SK-N-SH treated with all-trans-retinoic acid at 6 μM for 48 hours (cell line): ENCODE measurements at regions not wholly inside any gene's neighbourhood (a gene's known extent, or its start where the extent isn't known, plus 50 kb on each side); places are given as distances from the start of the nearest gene placed in this dataset.

Source experiments
- ATAC-seq: fragments of 200-7000 bp; cut with Tn5 transposase; 3 replicates; pipeline ENCODE4 v1.9.1; 2020; ENCODE audit warnings: mild to moderate bottlenecking, moderate library complexity
- ARNTL ChIP-seq: fragments of 450-650 bp; formaldehyde crosslinking; IDR thresholded peaks from 2 replicates; pipeline ENCODE4 v1.5.0; 2020; ENCODE audit warnings: low read depth, mild to moderate bottlenecking, moderate library complexity, borderline replicate concordance
- CSDC2 ChIP-seq: fragments of 250-450 bp; sonication (Bioruptor Pico); IDR thresholded peaks from 2 replicates; pipeline ENCODE4 v1.5.0; 2020; ENCODE audit warnings: mild to moderate bottlenecking, moderate library complexity
- CSRNP3 ChIP-seq: fragments of 250-450 bp; sonication (Bioruptor Pico); IDR thresholded peaks from 2 replicates; pipeline ENCODE4 v1.5.1; 2021; ENCODE audit warnings: mild to moderate bottlenecking, moderate library complexity
- ESRRG ChIP-seq: fragments of 250-450 bp; sonication (Bioruptor Pico); IDR thresholded peaks from 2 replicates; pipeline ENCODE4 v1.6.1; 2021; ENCODE audit warnings: mild to moderate bottlenecking
- GLIS3 ChIP-seq: fragments of 250-450 bp; sonication (Bioruptor Pico); IDR thresholded peaks from 2 replicates; pipeline ENCODE4 v1.5.0; 2020; ENCODE audit warnings: mild to moderate bottlenecking, moderate library complexity
- ISL1 ChIP-seq: fragments of 250-450 bp; sonication (Bioruptor Pico); IDR thresholded peaks from 2 replicates; pipeline ENCODE4 v2.1.2; 2022; ENCODE audit warnings: mild to moderate bottlenecking, moderate library complexity
- OSR1 ChIP-seq: fragments of 250-450 bp; sonication (Bioruptor Pico); IDR thresholded peaks from 2 replicates; pipeline ENCODE4 v1.8.0; 2022; ENCODE audit warnings: moderate library complexity, mild to moderate bottlenecking, inconsistent platforms
- PATZ1 ChIP-seq: fragments of 250-450 bp; sonication (Bioruptor Pico); IDR thresholded peaks from 2 replicates; pipeline ENCODE4 v1.8.0; 2020; ENCODE audit warnings: mild to moderate bottlenecking, moderate library complexity, borderline replicate concordance
- PPARA ChIP-seq: fragments of 250-450 bp; sonication (Bioruptor Pico); IDR thresholded peaks from 2 replicates; pipeline ENCODE4 v1.5.0; 2020; ENCODE audit warnings: mild to moderate bottlenecking, borderline replicate concordance
- RARB ChIP-seq: fragments of 250-450 bp; sonication (Bioruptor Pico); IDR thresholded peaks from 2 replicates; pipeline ENCODE4 v1.8.0; 2021; ENCODE audit warnings: mild to moderate bottlenecking, moderate library complexity
- SNAI2 ChIP-seq: fragments of 250-450 bp; sonication (Bioruptor Pico); IDR thresholded peaks from 2 replicates; pipeline ENCODE4 v1.5.0; 2020; ENCODE audit warnings: mild to moderate bottlenecking, moderate library complexity
- TCF4 ChIP-seq: fragments of 250-450 bp; sonication (Bioruptor Pico); IDR thresholded peaks from 2 replicates; pipeline ENCODE4 v1.8.0; 2021; ENCODE audit warnings: mild to moderate bottlenecking, moderate library complexity, borderline replicate concordance
- ZC3H10 ChIP-seq: fragments of 250-450 bp; sonication (Bioruptor Pico); IDR thresholded peaks from 2 replicates; pipeline ENCODE4 v1.5.1; 2021; ENCODE audit warnings: mild to moderate bottlenecking, moderate library complexity
- ZFP3 ChIP-seq: fragments of 250-450 bp; sonication (Bioruptor Pico); IDR thresholded peaks from 2 replicates; pipeline ENCODE4 v1.5.0; 2020; ENCODE audit warnings: mild to moderate bottlenecking, moderate library complexity
- ZNF565 ChIP-seq: fragments of 450-650 bp; formaldehyde crosslinking; conservative IDR thresholded peaks from 2 replicates; pipeline ENCODE4 v1.5.0; 2020; ENCODE audit warnings: low read depth, mild to moderate bottlenecking, moderate library complexity
- ZNF8 ChIP-seq: fragments of 450-650 bp; formaldehyde crosslinking; IDR thresholded peaks from 2 replicates; pipeline ENCODE4 v1.5.0; 2020; ENCODE audit warnings: mild to moderate bottlenecking, moderate library complexity
- TF ChIP-seq, protein P1 (sequence below): fragments of 250-450 bp; sonication (Bioruptor Pico); IDR thresholded peaks from 2 replicates; pipeline ENCODE4 v1.8.0; 2021; ENCODE audit warnings: low read depth, mild to moderate bottlenecking, moderate library complexity, borderline replicate concordance
- TF ChIP-seq, protein P2 (sequence below): fragments of 250-450 bp; sonication (Bioruptor Pico); IDR thresholded peaks from 2 replicates; pipeline ENCODE4 v1.5.1; 2020; ENCODE audit warnings: low read depth, mild to moderate bottlenecking, moderate library complexity

DNA sequence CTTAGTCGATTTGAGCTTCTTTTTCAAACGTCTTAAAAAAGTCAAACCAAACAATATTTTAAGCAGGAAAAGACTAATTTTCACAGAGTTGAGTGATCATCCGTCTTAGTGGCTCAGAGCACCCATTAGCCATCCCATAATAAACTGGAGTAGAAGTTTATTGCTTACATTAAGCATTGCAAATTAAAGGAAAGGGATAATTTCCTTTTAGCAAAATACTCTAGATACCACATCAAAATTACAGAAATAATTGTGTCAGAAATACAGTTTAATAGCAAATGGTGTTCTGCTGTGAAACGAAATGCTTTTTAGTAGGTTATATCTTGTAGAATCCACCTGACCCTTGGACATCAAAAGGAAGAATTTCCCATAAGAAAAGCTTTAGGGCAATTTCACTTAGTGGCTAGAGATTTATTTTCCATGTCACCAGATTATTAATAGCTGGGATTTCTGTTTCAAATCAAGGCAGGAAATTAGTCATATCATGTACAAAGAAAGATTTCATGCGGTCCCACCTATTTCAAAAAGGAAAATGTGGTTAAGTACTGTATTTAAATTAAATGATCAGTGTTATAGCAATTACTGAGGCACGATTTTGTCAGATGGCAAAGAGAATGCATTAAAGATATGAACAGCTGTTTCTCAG lies 96.2 kb downstream of the NPTX2 start (continued):
- TF ChIP-seq, protein P1, sequence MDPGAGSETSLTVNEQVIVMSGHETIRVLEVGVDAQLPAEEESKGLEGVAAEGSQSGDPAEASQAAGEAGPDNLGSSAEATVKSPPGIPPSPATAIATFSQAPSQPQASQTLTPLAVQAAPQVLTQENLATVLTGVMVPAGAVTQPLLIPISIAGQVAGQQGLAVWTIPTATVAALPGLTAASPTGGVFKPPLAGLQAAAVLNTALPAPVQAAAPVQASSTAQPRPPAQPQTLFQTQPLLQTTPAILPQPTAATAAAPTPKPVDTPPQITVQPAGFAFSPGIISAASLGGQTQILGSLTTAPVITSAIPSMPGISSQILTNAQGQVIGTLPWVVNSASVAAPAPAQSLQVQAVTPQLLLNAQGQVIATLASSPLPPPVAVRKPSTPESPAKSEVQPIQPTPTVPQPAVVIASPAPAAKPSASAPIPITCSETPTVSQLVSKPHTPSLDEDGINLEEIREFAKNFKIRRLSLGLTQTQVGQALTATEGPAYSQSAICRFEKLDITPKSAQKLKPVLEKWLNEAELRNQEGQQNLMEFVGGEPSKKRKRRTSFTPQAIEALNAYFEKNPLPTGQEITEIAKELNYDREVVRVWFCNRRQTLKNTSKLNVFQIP (CRISPR knock-in tag) = no peak
- no peak for TF ChIP-seq ESRRG
- no peak for TF ChIP-seq TCF4
- no peak for TF ChIP-seq ZC3H10 (CRISPR knock-in tag)
- no peak for TF ChIP-seq GLIS3 (CRISPR knock-in tag)
- TF ChIP-seq ISL1 = no peak
- no peak for TF ChIP-seq ARNTL (CRISPR knock-in tag)
- no peak for TF ChIP-seq ZNF565 (CRISPR knock-in tag)
- no peak for TF ChIP-seq CSDC2
- TF ChIP-seq PPARA (CRISPR knock-in tag) = no peak
- TF ChIP-seq PATZ1 (CRISPR knock-in tag) = no peak
- TF ChIP-seq, all 23 proteins: peak for 0

GRCh38 chr7:98719396-98719795 lies 102.3 kb downstream of the NPTX2 start:
- TF ChIP-seq ZNF565 (CRISPR knock-in tag) (no peak), ESRRG (no peak), ZFP3 (CRISPR knock-in tag) (no peak), SNAI2 (CRISPR knock-in tag) (no peak), PPARA (CRISPR knock-in tag) (no peak), PATZ1 (CRISPR knock-in tag) (no peak), ZNF8 (CRISPR knock-in tag) (no peak), ARNTL (CRISPR knock-in tag) (no peak)
- TF ChIP-seq, protein P1 (CRISPR knock-in tag) = no peak
- ATAC-seq = no peak

GRCh38 chr7:98722402-98722801 lies 105.3 kb downstream of the NPTX2 start:
- ATAC-seq = no peak
- TF ChIP-seq ZNF565 (CRISPR knock-in tag) = no peak
- TF ChIP-seq OSR1 = no peak
- TF ChIP-seq PPARA (CRISPR knock-in tag) = no peak
- TF ChIP-seq GLIS3 (CRISPR knock-in tag) = no peak
- TF ChIP-seq, all 23 proteins: peak for 0

DNA sequence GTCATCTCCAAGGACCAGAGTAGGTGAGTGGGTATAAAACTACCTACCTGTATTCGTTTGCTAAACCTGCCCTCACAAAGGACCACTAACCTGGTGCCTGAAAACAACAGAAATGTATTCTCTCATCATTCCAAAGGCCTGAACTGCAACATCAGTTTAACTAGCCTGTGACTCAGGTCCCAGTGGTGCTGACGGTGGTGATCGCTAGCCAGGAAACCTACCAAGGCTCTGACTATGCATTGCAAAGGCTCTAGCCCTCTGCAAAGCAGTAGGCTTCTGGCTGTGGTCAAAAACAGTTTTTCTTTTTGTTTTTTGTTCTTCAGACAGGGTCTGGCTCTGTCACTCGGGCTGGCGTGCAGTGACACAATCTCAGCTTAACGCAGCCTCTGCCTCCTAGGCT lies 107.5 kb downstream of the NPTX2 start:
- TF ChIP-seq, protein P1 (CRISPR knock-in tag) = no peak
- TF ChIP-seq ESRRG (no peak), ZFP3 (CRISPR knock-in tag) (no peak), ISL1 (no peak), ZC3H10 (CRISPR knock-in tag) (no peak), PATZ1 (CRISPR knock-in tag) (no peak), TCF4 (no peak), CSDC2 (no peak), ZNF565 (CRISPR knock-in tag) (no peak), CSRNP3 (no peak), RARB (CRISPR knock-in tag) (no peak), ARNTL (CRISPR knock-in tag) (no peak), ZNF8 (CRISPR knock-in tag) (no peak)
- TF ChIP-seq, protein P2, sequence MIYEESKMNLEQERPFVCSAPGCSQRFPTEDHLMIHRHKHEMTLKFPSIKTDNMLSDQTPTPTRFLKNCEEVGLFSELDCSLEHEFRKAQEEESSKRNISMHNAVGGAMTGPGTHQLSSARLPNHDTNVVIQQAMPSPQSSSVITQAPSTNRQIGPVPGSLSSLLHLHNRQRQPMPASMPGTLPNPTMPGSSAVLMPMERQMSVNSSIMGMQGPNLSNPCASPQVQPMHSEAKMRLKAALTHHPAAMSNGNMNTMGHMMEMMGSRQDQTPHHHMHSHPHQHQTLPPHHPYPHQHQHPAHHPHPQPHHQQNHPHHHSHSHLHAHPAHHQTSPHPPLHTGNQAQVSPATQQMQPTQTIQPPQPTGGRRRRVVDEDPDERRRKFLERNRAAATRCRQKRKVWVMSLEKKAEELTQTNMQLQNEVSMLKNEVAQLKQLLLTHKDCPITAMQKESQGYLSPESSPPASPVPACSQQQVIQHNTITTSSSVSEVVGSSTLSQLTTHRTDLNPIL (CRISPR knock-in tag) = no peak
- ATAC-seq = no peak
